ENCODE measurements at regions not wholly inside any gene's neighbourhood (a gene's known extent, or its start where the extent isn't known, plus 50 kb on each side); places are given as distances from the start of the nearest gene placed in this dataset.
A peak's percentile ranks its signal among the peaks of the same experiment; 100 is the strongest.

GRCh38 chr5:158552241-158552640 lies 547.5 kb downstream of the EBF1 start:
- no peak for DNase-seq

GRCh38 chr5:158549311-158549710 lies 550.4 kb downstream of the EBF1 start:
- DNase-seq = no peak

DNA sequence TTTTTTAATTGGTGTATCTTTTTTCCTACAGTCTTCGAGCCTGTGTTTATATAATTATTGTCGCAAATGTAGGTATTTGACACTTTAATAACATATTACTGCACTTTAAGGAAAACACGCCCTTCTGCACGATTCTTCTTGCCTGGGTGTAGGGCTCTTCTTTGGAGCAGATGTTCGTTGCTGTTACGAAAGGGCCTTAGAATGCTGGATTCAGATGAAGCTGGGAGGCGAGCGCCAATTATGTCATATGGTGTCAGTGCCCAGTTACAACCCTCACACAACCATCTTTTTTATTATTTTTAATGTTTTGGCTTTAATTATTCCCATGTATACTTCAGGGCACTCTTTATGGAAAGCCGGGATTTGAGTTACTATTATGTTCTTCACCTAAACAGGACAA lies 553.0 kb downstream of the EBF1 start:
- no peak for DNase-seq

- no peak for DNase-seq
Observed at GRCh38 chr5:158545949-158546530, 553.7 kb downstream of the EBF1 start.

DNA sequence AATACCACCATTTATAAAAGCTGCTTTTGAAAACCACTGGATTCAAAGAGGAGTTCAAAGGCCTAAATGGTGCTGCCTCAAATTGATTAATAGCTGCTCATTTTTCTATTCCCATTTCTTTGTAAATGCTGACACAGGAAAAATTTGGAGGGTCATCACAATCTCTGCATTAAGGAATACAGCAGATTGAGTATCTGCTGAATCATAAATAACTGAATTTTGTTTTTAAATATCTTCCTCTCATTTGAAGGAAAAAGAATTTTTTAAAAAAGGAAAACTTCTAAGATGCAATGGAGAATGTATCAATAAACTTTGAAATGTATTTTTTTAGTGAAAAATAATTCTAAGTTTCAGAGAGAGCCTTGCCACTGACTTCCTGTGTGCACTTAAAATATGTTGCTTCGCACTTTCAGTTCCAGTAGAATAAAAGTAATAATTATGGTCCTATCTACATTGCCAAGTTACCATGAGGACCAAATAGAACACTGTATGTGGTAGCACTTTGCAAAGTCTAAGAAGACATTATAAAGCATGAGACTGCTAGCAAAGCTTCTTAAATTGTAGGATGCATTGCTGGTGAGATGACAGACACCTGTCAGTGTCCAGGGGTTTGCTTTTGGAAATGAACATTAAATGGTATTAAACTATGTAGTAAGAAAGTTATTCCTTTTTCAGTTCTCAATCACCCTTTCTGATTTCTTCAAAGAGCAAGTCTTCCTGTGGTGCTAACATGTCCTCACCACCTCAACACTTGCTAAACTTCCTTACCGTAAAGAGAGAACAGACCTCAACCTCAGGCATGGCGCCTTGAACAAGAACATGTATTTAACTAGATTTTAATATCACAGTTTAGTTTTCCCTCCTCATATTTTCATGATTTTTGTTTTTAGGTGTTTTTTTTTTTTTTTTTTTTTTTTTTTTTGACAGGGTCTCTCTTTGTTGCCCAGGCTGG lies 555.1 kb downstream of the EBF1 start:
- no peak for DNase-seq

DNA sequence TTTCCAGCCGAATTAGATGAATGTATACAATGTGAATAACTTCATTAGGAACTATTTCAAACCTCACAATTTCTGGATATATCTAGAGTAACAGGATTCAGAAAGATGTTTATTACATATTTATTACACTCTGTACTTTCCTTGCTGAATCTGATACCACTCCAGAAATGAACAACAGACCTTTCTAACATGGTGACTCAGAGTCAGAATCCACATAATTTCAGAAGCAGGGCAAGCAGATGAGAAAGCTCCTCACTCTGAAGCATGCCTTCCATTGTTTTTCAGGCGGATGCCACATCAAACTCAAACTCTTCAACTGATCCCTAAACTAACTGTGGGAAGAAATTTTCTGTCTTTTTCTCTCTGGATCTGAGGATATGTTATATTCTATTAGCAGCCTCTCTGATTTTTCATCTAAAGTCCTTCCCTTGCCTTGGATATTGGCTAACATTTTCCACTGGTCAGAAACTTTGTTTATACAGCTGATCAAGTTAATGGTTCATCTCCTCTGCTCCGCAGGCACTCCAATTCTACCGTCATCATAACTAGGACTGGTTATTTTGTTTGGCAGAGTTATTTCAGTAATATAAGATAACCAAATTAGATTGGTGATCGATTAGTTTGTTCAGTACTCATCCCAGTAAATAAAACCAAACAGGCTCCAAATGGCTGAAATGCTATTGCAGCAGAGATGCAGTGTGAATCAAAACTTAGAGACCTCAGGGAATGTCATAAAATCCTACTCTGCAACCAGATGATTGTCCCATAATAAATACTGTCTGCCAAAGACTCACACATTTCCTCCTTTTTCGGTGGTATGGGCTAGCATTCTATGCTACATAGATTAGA lies 556.0 kb downstream of the EBF1 start:
- DNase-seq = no peak

- DNase-seq = no peak
Observed at GRCh38 chr5:158541536-158542297, 558.0 kb downstream of the EBF1 start.

DNA sequence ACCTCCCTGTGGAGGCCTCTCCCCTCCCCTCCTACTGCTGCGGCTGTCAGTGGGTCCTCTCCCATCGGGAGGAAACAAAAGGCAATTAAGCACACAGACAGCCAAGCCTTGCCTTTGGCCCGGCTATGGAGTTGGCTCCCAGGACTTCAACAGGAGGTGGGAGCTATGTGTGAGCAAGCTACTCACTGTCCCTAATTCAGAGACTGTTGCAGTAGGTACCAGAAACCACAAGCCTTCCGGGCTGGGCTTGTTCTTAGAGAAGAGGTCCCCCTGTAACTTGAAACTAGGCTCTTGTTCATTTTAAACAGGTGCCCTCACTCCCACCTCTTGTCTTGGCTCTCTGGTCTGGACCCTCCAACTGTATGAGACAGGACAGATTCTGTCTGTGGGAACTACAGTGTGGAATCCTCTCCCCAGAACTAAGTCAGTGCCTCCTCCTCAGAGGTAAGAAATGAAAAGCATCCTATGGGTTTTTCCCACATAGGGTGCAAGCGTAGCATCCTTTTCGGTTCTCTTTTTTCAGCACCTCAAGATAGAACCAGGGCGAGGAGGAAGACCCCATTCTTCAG lies 561.1 kb downstream of the EBF1 start:
- DNase-seq = no peak

DNA sequence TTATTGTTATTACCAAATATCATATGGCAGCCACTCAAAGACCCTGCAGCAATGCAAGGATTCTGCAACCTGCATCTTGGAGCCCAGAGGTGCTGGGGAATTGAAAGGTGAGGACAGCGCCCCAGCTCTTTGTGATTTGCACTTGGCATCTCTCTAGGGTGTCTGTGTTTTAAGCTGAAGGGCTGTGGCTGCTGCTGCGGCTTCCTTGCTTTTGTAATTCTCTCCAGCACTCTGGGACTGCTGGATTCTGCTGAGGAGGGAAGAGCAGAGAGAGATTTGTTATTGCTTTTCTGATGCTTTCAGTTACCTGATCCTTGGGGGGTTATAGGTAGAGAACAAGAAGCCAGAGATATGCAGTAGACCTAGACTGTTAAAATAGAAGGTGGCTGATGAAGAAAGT lies 562.4 kb downstream of the EBF1 start:
- DNase-seq = no peak

DNA sequence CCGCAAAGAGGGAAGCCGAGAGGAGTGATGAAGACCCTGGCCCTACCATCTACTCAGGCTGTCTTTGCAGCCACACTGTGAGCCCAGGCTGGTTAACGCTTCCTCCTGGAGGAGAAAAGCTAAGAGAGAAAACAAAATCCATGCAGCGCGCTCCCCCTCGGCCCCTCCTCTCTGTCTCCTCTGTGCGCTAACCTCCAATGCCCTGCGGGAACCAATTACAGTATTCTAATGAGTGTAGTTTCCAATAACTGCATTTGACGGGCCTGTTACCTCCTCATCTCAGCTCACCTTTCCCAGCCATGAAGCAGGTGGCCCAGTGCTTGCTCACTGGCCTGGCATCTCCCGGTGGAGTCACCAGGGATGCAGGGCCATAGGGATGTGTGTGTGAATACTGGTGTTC lies 565.5 kb downstream of the EBF1 start:
- no peak for DNase-seq

GRCh38 chr5:158532739-158533138 lies 567.0 kb downstream of the EBF1 start:
- DNase-seq = no peak

DNA sequence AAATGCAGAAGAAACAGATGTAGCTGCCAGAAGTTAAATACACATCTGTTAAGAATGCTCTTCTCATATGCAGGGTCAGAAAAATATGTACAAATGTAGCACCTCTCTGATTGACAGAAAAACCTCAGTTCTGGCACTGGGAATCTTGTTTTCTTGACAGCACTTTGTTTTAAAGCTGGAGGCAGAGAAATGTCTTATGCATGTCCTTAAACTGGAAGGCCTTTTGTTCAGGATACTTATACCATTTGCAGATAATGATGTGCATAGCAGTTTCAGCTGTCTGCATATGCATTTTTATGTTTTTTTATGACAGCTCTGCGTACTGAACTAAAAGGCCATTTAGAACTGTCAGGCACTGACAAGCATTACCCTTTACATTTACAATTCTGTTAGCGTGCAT lies 567.9 kb downstream of the EBF1 start:
- no peak for DNase-seq

DNA sequence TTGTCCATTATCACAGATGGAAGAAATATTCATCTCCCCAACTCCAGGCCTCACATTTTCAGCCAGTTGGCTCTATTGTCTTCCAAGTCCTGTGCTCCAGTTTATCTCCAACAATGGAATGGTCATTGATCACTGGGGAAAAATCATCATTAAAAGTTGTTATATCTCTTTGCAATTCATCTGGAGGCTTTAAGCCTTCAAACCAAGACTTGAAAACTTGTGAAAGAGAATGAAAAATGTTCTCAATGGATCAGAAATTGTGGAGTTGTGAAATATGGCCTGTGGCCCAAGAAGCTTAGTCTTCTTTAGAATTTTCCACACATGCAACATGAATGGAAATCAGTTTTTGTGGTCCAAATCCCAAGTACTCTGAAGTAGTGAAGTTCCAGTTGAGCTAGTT lies 569.6 kb downstream of the EBF1 start:
- DNase-seq = no peak

GRCh38 chr5:158529454-158529853 lies 570.3 kb downstream of the EBF1 start:
- DNase-seq = no peak

DNA sequence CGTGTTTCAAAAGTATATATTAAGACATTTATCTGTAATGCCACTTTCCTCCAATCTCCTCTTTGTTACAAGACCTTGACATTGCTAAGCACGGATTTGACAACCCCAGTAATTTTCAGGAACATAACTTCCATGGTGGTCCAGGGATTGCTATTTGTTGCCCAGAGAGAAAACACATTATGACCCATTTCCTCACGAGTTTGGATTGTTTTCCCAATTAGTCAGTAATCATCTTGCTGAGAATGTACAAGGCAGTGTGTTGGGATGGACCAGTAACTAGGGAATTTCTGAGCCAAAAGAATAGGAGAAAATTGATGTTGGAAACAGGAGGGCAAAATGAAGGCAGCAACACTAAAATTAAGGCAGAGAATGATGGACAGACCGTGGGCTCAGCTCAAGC lies 574.1 kb downstream of the EBF1 start:
- no peak for DNase-seq

DNA sequence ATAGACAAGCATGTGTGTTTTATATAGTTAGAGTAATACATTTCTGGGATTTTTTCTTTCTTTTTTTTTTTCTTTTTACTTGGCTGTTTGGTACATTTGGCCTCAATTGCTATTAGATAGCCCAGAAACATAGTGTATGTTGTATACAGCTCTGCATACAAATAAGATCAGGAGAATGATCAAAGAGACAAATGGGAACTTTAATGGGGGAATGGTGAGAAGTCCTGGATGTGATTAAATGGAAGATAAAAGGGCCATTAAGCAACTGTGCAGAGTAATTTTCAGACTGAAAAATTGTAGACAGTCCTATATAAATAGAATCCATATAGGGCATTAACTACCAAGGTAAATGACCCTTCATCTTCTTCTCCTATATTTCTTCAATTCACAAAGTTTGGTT lies 575.6 kb downstream of the EBF1 start:
- no peak for DNase-seq

GRCh38 chr5:158522776-158523175 lies 576.9 kb downstream of the EBF1 start:
- no peak for DNase-seq

- DNase-seq = peak; percentile 58
Observed at GRCh38 chr5:158521995-158522394, 577.7 kb downstream of the EBF1 start.

- DNase-seq = no peak
Observed at GRCh38 chr5:158519433-158520021, 580.2 kb downstream of the EBF1 start.

GRCh38 chr5:158516521-158516920 lies 583.2 kb downstream of the EBF1 start:
- no peak for DNase-seq

GRCh38 chr5:158514986-158515359 lies 584.7 kb downstream of the EBF1 start:
- no peak for DNase-seq

All from suppressor macrophage treated with lipopolysaccharide for 4 hours (primary cell).